ENCODE measurements at regions not wholly inside any gene's neighbourhood (a gene's known extent, or its start where the extent isn't known, plus 50 kb on each side); places are given as distances from the start of the nearest gene placed in this dataset.

GRCh38 chr5:99827136-99827535 is 708.0 kb upstream of the FAM174A start:
- no peak for ATAC-seq (ENCODE audit: insufficient read depth, low FRiP score)
- 86 to 92% methylated on average over 2 of the region's 2 CpGs for WGBS, 2 donors
- Histone ChIP-seq H3K36me3 (ENCODE audit: control insufficient read depth in 4 of 4, insufficient read depth in 4 of 4, low read length in 4 of 4) (no peaks in the 10 kb centered on the region), H3K4me3 (no peak overlapping the region), H3K9me3 (ENCODE audit: control insufficient read depth in 4 of 4, insufficient read depth in 3 of 4, low read length in 3 of 4) (no peaks in the 10 kb centered on the region), H3K27ac (ENCODE audit: low read depth in 1 of 2, low read length in 1 of 2) (no peak overlapping the region), H3K27me3 (ENCODE audit: control insufficient read depth in 3 of 3, insufficient read depth in 3 of 3, low read length in 2 of 3) (no peaks in the 10 kb centered on the region), H3K9ac (ENCODE audit: insufficient read depth in 1 of 2, low read length in 2 of 2) (no peak overlapping the region), H3K4me1 (ENCODE audit: control insufficient read depth in 5 of 5, insufficient read depth in 5 of 5, low read length in 5 of 5) (no peaks in the 10 kb centered on the region)
- no peak for DNase-seq
- no peak for TF ChIP-seq CTCF (IDR thresholded peaks at IDR 0.05; ENCODE audit: control extremely low read depth, extremely low read depth)

- no peak for TF ChIP-seq CTCF (IDR thresholded peaks at IDR 0.05; ENCODE audit: control extremely low read depth, extremely low read depth)
- Histone ChIP-seq H3K4me1 (ENCODE audit: control insufficient read depth in 5 of 5, insufficient read depth in 5 of 5, low read length in 5 of 5) (no peaks in the 10 kb centered on the region), H3K4me3 (no peak overlapping the region), H3K27me3 (ENCODE audit: control insufficient read depth in 3 of 3, insufficient read depth in 3 of 3, low read length in 2 of 3) (peaks cover 0 to 2% (median 0%) of the 10 kb centered on the region in 3 donors), H3K36me3 (ENCODE audit: control insufficient read depth in 4 of 4, insufficient read depth in 4 of 4, low read length in 4 of 4) (no peaks in the 10 kb centered on the region), H3K27ac (ENCODE audit: low read depth in 1 of 2, low read length in 1 of 2) (no peak overlapping the region), H3K9me3 (ENCODE audit: control insufficient read depth in 4 of 4, insufficient read depth in 3 of 4, low read length in 3 of 4) (no peaks in the 10 kb centered on the region), H3K9ac (ENCODE audit: insufficient read depth in 1 of 2, low read length in 2 of 2) (no peak overlapping the region)
- DNase-seq (no peak), ATAC-seq (ENCODE audit: insufficient read depth, low FRiP score) (no peak)
- 90 to 94% methylated on average over 17 of the region's 17 CpGs for WGBS, 2 donors
Observed at GRCh38 chr5:99817796-99818195, 717.4 kb upstream of the FAM174A start.

GRCh38 chr5:99814321-99815063 is 720.7 kb upstream of the FAM174A start:
- WGBS, 2 donors, result 30% methylated on average over 3 of the region's 3 CpGs
- no peak for ATAC-seq (ENCODE audit: insufficient read depth, low FRiP score)
- H3K27ac ChIP-seq (ENCODE audit: low read depth in 1 of 2, low read length in 1 of 2), result no peak overlapping the region
- no peak overlapping the region for H3K9ac ChIP-seq (ENCODE audit: insufficient read depth in 1 of 2, low read length in 2 of 2)
- no peak for TF ChIP-seq CTCF (IDR thresholded peaks at IDR 0.05; ENCODE audit: control extremely low read depth, extremely low read depth)
- no peaks in the 10 kb centered on the region for H3K36me3 ChIP-seq (ENCODE audit: control insufficient read depth in 4 of 4, insufficient read depth in 4 of 4, low read length in 4 of 4)
- H3K9me3 ChIP-seq (ENCODE audit: control insufficient read depth in 4 of 4, insufficient read depth in 3 of 4, low read length in 3 of 4), result no peaks in the 10 kb centered on the region
- DNase-seq, result no peak
- H3K27me3 ChIP-seq (ENCODE audit: control insufficient read depth in 3 of 3, insufficient read depth in 3 of 3, low read length in 2 of 3), result no peaks in the 10 kb centered on the region
- H3K4me1 ChIP-seq (ENCODE audit: control insufficient read depth in 5 of 5, insufficient read depth in 5 of 5, low read length in 5 of 5), result no peaks in the 10 kb centered on the region
- H3K4me3 ChIP-seq, result no peak overlapping the region

All from lung (tissue), 11 donors.